Stomach (tissue), 4 donors: ENCODE measurements at regions not wholly inside any gene's neighbourhood (a gene's known extent, or its start where the extent isn't known, plus 50 kb on each side); places are given as distances from the start of the nearest gene placed in this dataset.

Experiments used
- POLR2A ChIP-seq, 4 donors: fragments of 450-650 bp; IDR thresholded peaks; one replicate each; pipeline ENCODE4 v1.6.1; 2016; ENCODE audit warnings: antibody characterized with exemption in 4 of 4, control low read depth in 2 of 4, mild to moderate bottlenecking in 1 of 4, moderate library complexity in 1 of 4
- TF ChIP-seq, protein P1 (sequence below), 7 experiments: fragments of 450-650 bp in 4 of 7; fragments of 200-600 bp in 3 of 7; sonication (generic) in 3 of 7; IDR thresholded peaks; one replicate each; pipeline ENCODE4 v1.5.1; 2016 to 2019; ENCODE audit warnings: antibody characterized with exemption in 7 of 7, control low read depth in 2 of 7, mild to moderate bottlenecking in 1 of 7

DNA sequence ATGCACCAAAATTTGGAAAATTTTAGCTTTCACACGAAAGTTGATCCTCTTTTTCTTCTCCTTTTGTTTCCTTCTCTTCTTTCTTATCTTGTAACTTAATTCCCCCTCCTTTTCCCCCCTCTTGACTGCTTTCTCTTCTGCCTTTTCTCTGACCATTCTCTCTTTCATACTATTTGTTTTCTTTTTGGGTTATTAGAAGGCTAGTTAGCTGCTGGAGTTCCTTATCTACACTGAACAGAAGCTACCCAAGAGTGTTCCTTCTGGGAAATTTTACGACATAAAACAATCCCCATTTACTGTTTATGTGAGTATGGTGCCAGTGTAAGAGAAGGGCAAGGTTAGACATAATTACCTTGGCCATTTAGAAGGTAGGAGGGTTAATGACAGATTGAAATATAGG, 218.4 kb upstream of the DTNA start:
- TF ChIP-seq, protein P1, sequence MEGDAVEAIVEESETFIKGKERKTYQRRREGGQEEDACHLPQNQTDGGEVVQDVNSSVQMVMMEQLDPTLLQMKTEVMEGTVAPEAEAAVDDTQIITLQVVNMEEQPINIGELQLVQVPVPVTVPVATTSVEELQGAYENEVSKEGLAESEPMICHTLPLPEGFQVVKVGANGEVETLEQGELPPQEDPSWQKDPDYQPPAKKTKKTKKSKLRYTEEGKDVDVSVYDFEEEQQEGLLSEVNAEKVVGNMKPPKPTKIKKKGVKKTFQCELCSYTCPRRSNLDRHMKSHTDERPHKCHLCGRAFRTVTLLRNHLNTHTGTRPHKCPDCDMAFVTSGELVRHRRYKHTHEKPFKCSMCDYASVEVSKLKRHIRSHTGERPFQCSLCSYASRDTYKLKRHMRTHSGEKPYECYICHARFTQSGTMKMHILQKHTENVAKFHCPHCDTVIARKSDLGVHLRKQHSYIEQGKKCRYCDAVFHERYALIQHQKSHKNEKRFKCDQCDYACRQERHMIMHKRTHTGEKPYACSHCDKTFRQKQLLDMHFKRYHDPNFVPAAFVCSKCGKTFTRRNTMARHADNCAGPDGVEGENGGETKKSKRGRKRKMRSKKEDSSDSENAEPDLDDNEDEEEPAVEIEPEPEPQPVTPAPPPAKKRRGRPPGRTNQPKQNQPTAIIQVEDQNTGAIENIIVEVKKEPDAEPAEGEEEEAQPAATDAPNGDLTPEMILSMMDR (IDR thresholded peaks at IDR 0.05), result no peak
- no peak for TF ChIP-seq POLR2A (IDR thresholded peaks at IDR 0.05)
